HEK293T (cell line): ENCODE measurements at regions not wholly inside any gene's neighbourhood (a gene's known extent, or its start where the extent isn't known, plus 50 kb on each side); places are given as distances from the start of the nearest gene placed in this dataset.

Experiments
- ARNT ChIP-seq: fragments of 450-650 bp; IDR thresholded peaks from 2 replicates; pipeline ENCODE4 v1.6.1; 2017; ENCODE audit warnings: mild to moderate bottlenecking
- CTBP1 ChIP-seq: fragments of 450-650 bp; IDR thresholded peaks from 2 replicates; pipeline ENCODE4 v1.6.1; 2016; ENCODE audit warnings: borderline replicate concordance
- ELF4 ChIP-seq: fragments of 450-650 bp; IDR thresholded peaks from 2 replicates; pipeline ENCODE4 v1.6.1; 2017; ENCODE audit warnings: antibody characterized with exemption
- FOXA1 ChIP-seq: fragments of 450-650 bp; IDR thresholded peaks from 2 replicates; pipeline ENCODE4 v1.6.1; 2016; ENCODE audit warnings: mild to moderate bottlenecking
- FOXK2 ChIP-seq: fragments of 450-650 bp; IDR thresholded peaks from 2 replicates; pipeline ENCODE4 v1.6.1; 2016; ENCODE audit warnings: mild to moderate bottlenecking
- FOXM1 ChIP-seq: fragments of 450-650 bp; IDR thresholded peaks from 2 replicates; pipeline ENCODE4 v1.6.1; 2017; ENCODE audit warnings: mild to moderate bottlenecking, borderline replicate concordance
- L3MBTL2 ChIP-seq: fragments of 450-650 bp; conservative IDR thresholded peaks from 2 replicates; pipeline ENCODE4 v1.6.1; 2016; ENCODE audit warnings: mild to moderate bottlenecking
- ZNF384 ChIP-seq: fragments of 450-650 bp; IDR thresholded peaks from 2 replicates; pipeline ENCODE4 v1.6.1; 2016

DNA sequence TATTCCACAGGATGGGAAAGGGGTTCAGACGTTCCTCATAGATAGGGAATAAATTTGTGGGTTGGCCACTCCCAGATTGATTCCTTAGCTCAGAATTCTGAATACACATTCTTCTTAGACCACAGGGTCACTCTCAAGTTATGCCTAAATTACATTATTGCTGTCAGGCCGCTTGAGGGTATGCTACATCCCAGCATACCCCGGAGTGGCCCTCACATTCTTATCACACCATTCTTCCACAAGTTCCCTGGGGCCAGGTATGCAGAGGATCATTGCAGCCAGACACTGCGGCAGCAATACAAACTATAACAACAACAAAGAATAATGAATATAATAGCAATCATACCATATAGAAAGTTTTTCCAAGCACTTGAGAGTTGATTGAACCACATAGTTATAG lies 237.9 kb upstream of the SOX4 start:
- TF ChIP-seq FOXM1 = no peak
- TF ChIP-seq FOXK2 = no peak
- no peak for TF ChIP-seq L3MBTL2
- no peak for TF ChIP-seq CTBP1
- TF ChIP-seq ARNT = no peak
- no peak for TF ChIP-seq ELF4
- TF ChIP-seq FOXA1 = no peak
- no peak for TF ChIP-seq ZNF384
